OCI-LY1 (cell line): ENCODE measurements at regions not wholly inside any gene's neighbourhood (a gene's known extent, or its start where the extent isn't known, plus 50 kb on each side); places are given as distances from the start of the nearest gene placed in this dataset.

Experiments
- H2AFZ ChIP-seq: fragments of 200-600 bp; sonication (generic), shearing (Covaris generic); 2 replicates; pipeline ENCODE4 v1.6.0; 2014; ENCODE audit warnings: antibody characterized with exemption, mild to moderate bottlenecking, low read length
- H3F3A ChIP-seq: fragments of 200-600 bp; sonication (generic), shearing (Covaris generic); 2 replicates; pipeline ENCODE4 v1.6.0; 2014; ENCODE audit warnings: mild to moderate bottlenecking, antibody characterized with exemption, low read length, moderate library complexity; ENCODE audit not compliant: insufficient read depth
- H3K27ac ChIP-seq: fragments of 200-600 bp; sonication (generic); 2 replicates; pipeline ENCODE4 v1.5.1; 2014; ENCODE audit warnings: low read length, mixed run types, mild to moderate bottlenecking, low read depth; ENCODE audit not compliant: poor library complexity, severe bottlenecking
- H3K27me3 ChIP-seq: fragments of 200-600 bp; sonication (generic); 2 replicates; pipeline ENCODE4 v1.6.0; 2014; ENCODE audit warnings: antibody characterized with exemption, mild to moderate bottlenecking, low read length, moderate library complexity; ENCODE audit not compliant: insufficient read depth
- H3K36me3 ChIP-seq: fragments of 200-600 bp; sonication (generic); 2 replicates; pipeline ENCODE4 v1.6.1; 2014; ENCODE audit warnings: mild to moderate bottlenecking, antibody characterized with exemption, low read length, moderate library complexity, mixed read lengths; ENCODE audit not compliant: insufficient read depth
- H3K4me1 ChIP-seq: fragments of 200-600 bp; sonication (generic); 2 replicates; pipeline ENCODE4 v1.5.1; 2014; ENCODE audit warnings: mild to moderate bottlenecking, low read length, moderate library complexity; ENCODE audit not compliant: insufficient read depth, severe bottlenecking
- H3K4me2 ChIP-seq: fragments of 200-600 bp; sonication (generic), shearing (Covaris generic); 2 replicates; pipeline ENCODE4 v1.6.1; 2014; ENCODE audit warnings: low read length
- H3K4me3 ChIP-seq: fragments of 200-600 bp; sonication (generic); 2 replicates; pipeline ENCODE4 v1.5.1; 2014; ENCODE audit warnings: low read length, low read depth, mild to moderate bottlenecking, mixed read lengths; ENCODE audit not compliant: poor library complexity, severe bottlenecking
- H3K79me2 ChIP-seq: fragments of 200-600 bp; shearing (Covaris generic); 2 replicates; pipeline ENCODE4 v1.6.1; 2016; ENCODE audit warnings: mixed run types, low read length, mixed read lengths; ENCODE audit not compliant: insufficient read depth
- H3K9ac ChIP-seq: fragments of 200-600 bp; sonication (generic), shearing (Covaris generic); 2 replicates; pipeline ENCODE4 v1.6.1; 2014; ENCODE audit warnings: mild to moderate bottlenecking, low read length, mixed read lengths
- H3K9me2 ChIP-seq: fragments of 200-600 bp; sonication (generic), shearing (Covaris generic); 2 replicates; pipeline ENCODE4 v1.6.1; 2014; ENCODE audit warnings: low read depth, mild to moderate bottlenecking, low read length, mixed read lengths
- H3K9me3 ChIP-seq: fragments of 200-600 bp; shearing (Covaris generic); 2 replicates; pipeline ENCODE4 v1.6.1; 2014; ENCODE audit warnings: low read length, mixed read lengths
- H4K20me1 ChIP-seq: fragments of 200-600 bp; sonication (generic), shearing (Covaris generic); 2 replicates; pipeline ENCODE4 v1.6.0; 2016; ENCODE audit warnings: mild to moderate bottlenecking, low read length; ENCODE audit not compliant: insufficient read depth
- EZH2 ChIP-seq: fragments of 200-600 bp; sonication (generic), shearing (Covaris generic); IDR thresholded peaks from 2 replicates; pipeline ENCODE4 v1.8.0; 2017; ENCODE audit warnings: borderline replicate concordance, mixed run types, mild to moderate bottlenecking, antibody characterized with exemption, low read length, moderate library complexity, mixed read lengths
- TF ChIP-seq, protein P1 (sequence below): fragments of 200-600 bp; sonication (generic), shearing (Covaris generic); IDR thresholded peaks from 2 replicates; pipeline ENCODE4 v1.5.1; 2017; ENCODE audit warnings: mild to moderate bottlenecking, antibody characterized with exemption, low read length, moderate library complexity, mixed read lengths

DNA sequence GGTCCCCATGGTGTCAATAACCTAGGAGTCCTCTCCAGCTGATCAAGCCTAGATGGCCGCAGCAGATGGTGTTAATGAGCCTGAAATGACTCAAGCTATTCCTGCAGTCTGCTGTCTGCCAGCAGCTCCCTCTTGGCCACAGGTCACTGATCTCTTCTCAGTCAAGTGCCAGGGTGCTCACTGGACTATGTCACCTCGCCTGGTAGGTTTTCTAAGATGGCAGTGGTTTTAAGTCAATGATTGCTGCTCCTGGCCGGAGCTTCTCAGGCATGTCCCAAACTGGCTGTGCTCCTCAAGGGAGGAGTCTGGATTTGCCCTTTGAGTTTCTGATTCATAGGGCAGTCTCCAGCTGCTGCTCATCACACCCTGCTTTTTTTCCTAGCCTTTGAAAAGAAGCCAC, 58.6 kb upstream of the SHISA6 start:
- Histone ChIP-seq H3K4me2 (no peak overlapping the region), H3K9me2 (no peaks in the 10 kb centered on the region), H3K36me3 (no peaks in the 10 kb centered on the region), H3K79me2 (no peaks in the 10 kb centered on the region), H3F3A (no peaks in the 10 kb centered on the region), H3K9me3 (no peaks in the 10 kb centered on the region), H3K4me1 (no peaks in the 10 kb centered on the region), H2AFZ (no peak overlapping the region), H3K4me3 (no peak overlapping the region), H3K27ac (no peak overlapping the region), H4K20me1 (no peaks in the 10 kb centered on the region), H3K9ac (no peak overlapping the region), H3K27me3 (no peaks in the 10 kb centered on the region)
- TF ChIP-seq, protein P1, sequence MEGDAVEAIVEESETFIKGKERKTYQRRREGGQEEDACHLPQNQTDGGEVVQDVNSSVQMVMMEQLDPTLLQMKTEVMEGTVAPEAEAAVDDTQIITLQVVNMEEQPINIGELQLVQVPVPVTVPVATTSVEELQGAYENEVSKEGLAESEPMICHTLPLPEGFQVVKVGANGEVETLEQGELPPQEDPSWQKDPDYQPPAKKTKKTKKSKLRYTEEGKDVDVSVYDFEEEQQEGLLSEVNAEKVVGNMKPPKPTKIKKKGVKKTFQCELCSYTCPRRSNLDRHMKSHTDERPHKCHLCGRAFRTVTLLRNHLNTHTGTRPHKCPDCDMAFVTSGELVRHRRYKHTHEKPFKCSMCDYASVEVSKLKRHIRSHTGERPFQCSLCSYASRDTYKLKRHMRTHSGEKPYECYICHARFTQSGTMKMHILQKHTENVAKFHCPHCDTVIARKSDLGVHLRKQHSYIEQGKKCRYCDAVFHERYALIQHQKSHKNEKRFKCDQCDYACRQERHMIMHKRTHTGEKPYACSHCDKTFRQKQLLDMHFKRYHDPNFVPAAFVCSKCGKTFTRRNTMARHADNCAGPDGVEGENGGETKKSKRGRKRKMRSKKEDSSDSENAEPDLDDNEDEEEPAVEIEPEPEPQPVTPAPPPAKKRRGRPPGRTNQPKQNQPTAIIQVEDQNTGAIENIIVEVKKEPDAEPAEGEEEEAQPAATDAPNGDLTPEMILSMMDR = no peak
- no peak for TF ChIP-seq EZH2

DNA sequence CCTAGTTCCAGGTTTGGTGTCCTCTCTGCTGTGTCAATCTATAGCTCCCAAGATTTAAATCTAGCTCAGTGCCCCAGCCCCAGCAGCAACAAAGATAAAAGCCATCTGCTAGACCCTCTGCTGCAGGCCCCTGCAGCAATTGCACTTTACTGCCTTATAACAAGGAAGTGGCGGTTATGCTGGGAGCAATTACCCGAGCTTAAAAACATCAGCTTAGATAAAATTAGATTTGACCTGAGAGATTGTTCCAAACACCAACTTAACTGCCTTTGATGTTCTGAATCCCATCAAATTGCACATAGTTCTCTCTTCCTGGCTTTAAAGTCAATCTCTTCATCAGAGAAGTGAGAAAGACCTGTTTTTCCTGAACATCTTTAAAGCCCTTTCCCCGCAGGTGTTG, 62.4 kb upstream of the SHISA6 start:
- Histone ChIP-seq H3K27me3 (no peaks in the 10 kb centered on the region), H3K4me2 (no peak overlapping the region), H3K9me3 (no peaks in the 10 kb centered on the region), H3K9ac (no peak overlapping the region), H3F3A (no peaks in the 10 kb centered on the region), H3K9me2 (no peaks in the 10 kb centered on the region), H3K4me1 (no peaks in the 10 kb centered on the region), H3K4me3 (no peak overlapping the region), H3K79me2 (no peaks in the 10 kb centered on the region), H4K20me1 (no peaks in the 10 kb centered on the region), H3K36me3 (no peaks in the 10 kb centered on the region), H2AFZ (no peak overlapping the region), H3K27ac (no peak overlapping the region)
- TF ChIP-seq, protein P1 = no peak
- TF ChIP-seq EZH2 = no peak

DNA sequence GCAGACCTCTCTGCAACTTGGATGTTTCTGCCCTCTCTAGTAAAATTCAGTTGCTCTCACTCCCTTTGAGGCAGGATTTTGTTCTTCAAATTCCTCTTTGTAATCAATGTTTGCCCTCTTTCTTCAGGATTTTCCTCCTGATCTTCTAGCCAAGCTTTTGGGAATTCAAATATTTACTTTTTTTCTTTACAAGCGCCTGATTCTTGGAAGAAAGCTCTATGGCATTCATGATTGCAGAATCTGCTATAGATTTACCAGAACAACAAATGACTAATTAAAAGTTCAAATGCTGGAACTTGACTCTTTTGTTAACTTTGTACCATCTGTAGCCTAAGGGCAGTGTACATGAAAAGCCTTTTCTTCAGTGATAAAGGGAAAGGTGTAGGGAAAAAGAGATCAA, 63.7 kb upstream of the SHISA6 start:
- Histone ChIP-seq H3K36me3 (no peaks in the 10 kb centered on the region), H3K9me3 (no peaks in the 10 kb centered on the region), H3K79me2 (no peaks in the 10 kb centered on the region), H3K9me2 (no peaks in the 10 kb centered on the region), H3F3A (no peaks in the 10 kb centered on the region), H4K20me1 (no peaks in the 10 kb centered on the region), H3K27ac (no peak overlapping the region), H3K4me2 (no peak overlapping the region), H3K4me3 (no peak overlapping the region), H3K27me3 (no peaks in the 10 kb centered on the region), H3K4me1 (no peaks in the 10 kb centered on the region), H3K9ac (no peak overlapping the region), H2AFZ (no peak overlapping the region)
- no peak for TF ChIP-seq EZH2
- TF ChIP-seq, protein P1 = no peak
